ENCODE measurements at regions not wholly inside any gene's neighbourhood (a gene's known extent, or its start where the extent isn't known, plus 50 kb on each side); places are given as distances from the start of the nearest gene placed in this dataset.
"Not testable (repeated sequence)": the region's sequence is repeated elsewhere in the genome, so short reads cannot be mapped to it uniquely, and the experiment has no call there.

DNA sequence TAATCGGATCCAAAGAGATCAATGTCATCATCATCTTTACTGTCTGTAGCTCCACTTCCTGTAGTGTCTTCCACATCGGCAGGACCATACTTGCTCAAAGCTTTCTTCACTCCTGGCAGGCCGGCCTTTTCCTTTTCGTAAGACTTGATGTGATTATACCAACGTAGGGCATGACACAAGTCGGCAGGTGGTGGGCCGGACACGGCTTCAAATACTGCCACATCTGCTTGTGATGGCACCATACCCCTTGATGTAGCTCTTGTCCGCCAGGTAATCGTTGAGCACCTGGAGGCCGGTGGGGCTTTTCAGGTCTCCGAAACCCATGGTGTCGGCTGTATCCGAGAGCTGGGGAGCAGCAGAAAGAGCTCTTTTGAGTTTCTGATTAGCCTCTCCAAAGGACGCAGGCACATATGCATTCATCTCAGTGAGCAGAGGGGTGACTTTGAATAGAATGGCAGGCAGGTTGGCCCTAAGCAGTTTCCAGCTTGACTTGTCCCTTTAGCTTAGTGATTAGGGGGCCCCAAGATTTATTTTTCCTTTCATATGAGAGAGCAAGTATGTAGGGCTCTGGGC lies 106.0 kb upstream of the PODXL start:
- DNase-seq = not testable (repeated sequence)

DNA sequence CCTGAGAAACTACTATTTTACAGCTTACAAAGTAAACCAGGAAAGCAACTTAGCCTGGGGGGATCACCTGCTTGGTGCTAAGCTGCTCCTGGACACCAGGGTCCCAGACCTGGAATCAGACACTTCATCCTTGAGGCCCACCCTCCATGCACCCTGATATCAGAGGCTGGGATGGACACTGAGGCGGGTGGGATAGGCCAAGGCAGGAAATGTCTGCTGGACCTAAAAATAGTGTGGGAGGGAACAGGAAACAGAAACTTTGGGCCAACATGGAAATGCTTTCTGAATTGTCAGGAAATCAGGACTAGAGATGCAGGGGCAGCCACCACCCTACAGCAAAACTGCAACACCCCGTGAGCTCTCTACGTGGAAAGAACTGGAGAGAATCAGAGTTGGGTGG lies 101.5 kb upstream of the PODXL start:
- no peak for DNase-seq

DNA sequence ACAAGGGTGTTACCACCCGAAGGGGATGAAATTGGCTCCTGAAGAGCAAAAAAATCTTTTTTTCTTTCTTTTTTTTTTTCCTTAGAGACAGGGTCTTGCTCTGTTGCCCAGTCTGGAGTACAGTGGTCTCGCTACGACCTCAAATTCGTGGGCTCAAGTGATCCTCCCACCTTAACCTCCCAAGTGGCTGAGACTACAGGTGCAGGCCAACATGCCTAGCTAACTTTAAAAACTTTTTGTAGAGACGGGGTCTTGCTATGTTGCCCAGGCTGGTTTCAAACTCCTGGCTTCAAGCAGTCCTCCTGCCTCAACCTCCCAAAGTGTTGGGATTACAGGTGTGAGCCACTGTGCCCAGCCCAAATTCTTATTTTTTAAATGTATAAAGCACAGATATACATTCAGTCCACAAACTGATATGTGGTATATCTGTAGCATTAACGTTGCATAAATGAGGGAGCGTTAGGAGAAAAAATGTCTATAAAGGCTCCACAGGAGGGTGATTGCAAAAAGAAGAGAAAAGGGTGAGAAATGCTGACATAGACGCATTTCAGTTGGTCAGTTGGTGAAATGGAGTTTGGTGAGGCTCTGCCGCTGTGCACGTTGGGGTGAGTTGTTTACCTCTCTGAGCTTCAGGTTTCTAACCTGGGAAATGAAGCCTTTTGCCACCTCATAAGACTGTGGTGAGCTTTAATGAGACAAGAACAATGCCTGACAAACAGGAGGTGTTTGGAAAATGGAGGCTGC lies 100.7 kb upstream of the PODXL start:
- no peak for DNase-seq

DNA sequence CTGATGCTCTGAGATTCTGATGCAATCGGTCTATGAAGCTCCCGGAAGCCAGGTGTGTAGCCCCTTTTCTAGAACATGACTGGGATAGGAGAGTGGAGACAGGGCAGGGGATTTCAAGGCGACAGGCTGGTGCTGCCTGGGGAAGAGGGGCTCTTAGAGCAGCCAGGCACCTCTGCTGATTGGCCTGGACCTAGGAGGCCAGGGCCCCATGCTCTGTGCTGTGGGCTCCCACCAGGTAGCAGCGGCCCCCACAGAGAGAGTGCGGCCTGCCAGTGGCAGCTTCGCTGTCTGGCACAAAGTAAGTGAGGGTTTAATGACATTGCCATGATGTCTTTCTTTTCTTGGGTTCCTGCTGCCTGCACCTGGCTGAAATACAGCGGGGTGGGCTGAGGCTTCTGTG lies 99.4 kb upstream of the PODXL start:
- DNase-seq = no peak

DNA sequence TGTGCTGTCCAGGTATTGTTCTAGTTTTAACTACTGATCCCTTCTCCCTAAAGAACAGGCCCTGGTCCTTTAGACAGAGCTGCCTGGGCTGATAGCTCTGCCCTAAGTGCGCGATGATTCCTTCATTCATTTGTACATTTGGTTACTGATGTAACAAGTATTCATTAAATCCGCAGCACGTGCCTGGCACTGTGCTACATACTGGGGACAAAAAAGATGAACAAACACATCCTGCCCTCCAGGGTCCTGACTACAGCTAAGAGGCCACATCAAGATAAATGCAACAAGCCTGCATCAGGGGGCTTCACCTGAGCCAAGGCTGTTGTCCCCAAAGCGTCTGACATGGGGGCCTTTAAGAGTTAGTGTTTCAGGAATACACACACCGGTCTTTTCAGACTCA lies 99.0 kb upstream of the PODXL start:
- no peak for DNase-seq

DNA sequence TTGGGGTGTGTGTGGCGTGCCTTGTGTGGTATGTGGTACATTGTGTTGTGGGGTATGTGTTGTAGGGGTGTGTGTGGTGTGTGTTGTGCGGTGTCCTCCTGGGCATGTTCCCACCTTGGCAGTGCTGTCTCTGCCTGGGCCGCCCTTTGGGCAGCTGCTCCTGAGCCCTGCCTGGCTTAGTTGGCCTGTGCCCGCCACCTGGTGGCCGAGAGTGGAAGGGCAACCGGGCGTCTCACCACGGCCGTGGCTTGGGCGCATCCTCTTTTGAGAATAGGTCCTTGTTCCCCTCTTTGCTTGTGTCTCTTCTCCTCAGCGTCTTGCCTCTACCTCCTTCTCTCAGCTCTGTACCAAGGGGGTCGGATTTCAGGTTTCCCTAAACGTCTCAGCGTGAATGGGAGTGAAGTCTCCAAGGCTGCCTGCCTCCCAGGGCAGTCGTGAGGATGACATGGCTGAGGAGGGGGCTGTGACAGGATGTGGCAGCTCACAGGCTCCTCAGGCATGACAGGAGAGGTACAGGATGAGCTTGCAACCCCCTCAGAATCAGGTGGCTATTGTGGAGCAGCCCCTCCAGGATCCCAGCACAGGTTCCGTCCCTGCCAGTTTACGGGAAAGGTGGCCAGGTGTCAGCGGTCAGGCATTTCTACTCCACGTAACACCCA lies 98.4 kb upstream of the PODXL start:
- peak; percentile 84 to 94 (median 91) for DNase-seq

DNA sequence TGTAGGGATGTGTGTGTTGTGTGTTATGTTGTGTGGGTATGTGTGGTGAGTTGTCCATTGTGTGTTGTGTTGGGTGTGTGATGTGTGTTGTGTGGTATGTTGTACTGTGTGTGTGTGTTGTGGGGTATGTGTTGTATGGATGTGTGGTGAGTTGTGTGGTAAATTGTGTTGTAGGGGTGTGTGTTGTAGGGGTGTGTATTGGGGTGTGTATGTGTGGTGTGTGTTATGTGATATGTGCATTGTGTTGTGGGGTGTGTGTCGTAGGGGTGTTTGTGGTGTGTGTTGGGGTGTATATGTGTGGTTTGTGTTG lies 97.8 kb upstream of the PODXL start:
- no peak for DNase-seq

DNA sequence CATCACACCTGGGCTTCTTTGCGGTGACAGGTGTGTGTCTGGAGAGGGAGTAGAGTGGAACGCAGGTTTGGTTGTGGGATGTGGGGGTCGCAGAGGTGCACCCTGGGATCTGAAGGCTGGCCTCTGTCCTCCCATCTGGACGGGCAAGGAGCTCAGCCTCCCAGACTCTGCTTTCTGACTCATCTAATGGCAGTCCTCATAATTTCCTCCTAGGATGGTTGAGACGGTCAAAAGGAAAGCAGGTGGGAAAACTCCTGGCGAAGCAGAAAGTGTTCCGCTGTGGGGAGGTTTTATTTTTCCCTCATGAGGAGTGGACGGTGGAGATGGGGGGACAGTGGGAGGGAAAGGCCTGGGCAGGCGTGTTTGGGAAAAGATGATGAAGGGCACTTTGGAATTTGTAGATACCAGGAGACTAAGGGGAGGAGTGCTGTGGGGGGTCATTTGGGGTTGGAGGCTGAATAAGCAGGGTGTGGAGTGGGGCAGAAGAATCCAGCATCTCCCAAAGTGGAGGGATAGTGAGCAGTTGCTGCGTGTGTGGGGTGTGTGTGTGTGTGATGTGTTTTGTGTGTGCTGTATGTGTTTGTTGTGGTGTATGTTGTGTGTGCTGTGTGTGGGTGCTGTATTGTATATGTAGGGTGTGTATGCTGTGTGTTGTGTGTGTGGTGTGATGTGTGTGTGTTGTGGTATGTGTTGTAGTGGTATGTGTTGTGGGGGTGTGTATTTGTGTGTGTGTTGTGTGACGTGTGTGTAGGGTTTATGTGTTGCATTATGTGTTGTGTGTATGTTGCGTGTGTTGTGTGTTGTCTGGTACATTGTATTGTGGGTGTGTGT lies 97.2 kb upstream of the PODXL start:
- DNase-seq = no peak

DNA sequence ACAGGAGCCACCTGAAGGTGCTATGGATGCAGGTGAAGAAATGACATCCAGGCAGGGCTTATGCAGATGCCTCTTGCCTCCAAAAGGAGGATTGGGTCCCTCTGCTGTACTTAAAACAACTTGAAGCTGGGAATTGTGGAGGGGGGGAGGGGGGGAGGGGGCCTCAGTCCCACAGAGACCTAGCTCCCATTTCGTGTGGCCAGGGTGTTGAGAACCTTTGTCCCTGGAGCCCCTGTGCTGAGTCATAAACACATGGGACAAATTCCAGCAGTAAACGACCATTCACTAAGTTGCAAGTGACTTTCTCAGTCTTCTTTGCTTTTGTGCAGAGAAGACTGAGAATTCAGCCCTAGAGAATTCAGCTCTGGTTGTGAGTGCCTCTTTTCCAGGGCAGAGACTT lies 96.5 kb upstream of the PODXL start:
- DNase-seq = no peak

DNA sequence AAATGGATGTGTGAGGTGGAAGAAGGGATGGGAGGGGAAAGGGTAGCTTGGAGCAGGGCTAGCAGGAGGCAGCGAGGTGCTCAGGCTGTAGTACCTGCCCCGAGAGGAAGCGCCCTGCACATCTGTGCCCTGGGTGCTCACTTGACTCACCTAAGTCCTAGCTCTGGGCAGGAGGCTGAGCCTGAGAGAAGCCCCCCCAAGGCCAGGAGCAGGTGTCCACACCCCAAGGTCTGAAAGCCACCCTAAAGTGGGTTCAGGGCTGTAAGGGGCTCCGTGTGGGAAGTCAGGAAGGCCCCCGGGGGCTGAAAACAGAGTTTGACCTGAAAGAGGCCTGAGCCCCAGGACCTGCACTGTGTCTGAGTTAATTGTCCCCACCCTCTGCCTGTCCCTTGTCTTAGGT lies 95.8 kb upstream of the PODXL start:
- no peak for DNase-seq

DNA sequence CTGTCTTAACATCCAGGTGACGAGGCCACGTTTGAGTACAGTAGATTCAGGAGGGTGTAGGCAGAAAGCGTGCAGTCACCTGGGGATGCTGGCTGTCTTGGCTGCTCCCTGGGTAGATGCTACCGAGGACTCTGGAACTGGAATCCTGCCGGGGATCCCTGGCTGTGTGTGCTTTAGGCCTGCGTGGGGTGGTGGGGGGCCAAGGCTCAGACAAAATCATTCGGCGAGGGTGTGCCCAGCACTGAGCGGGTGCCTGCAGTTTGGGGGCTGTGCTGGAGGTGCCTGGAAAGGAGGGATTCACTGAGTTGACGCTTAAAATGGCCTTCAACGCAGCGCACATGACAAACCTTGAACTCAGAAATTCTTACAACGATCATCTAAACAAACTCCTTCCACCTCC lies 93.5 kb upstream of the PODXL start:
- no peak for DNase-seq

DNA sequence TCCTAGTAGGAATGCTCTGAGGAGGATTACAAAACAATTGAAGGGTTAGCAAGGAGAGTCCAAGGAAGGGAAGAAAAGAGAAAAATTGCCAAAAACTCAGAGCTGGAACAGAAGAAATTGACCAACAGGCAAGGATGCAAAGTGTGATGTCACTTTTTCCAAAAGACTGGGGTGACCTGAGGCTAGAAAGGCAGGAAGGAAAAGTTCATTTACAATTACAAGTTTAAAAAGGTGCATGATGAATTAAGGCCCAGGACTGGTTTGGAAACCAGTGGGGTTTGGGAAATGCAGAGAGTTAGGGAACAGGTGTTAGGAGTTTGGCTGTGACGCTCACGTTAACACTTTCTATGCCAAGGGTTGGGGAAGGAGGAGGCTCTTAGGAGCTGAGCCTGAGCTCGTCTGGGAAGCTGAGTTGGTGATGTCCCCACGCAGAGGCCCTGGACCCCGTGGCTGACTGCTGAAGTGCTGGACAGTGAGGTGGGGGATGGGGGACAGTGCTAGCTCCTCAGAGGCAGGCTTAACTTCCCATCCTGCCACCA lies 92.6 kb upstream of the PODXL start:
- DNase-seq = no peak

DNA sequence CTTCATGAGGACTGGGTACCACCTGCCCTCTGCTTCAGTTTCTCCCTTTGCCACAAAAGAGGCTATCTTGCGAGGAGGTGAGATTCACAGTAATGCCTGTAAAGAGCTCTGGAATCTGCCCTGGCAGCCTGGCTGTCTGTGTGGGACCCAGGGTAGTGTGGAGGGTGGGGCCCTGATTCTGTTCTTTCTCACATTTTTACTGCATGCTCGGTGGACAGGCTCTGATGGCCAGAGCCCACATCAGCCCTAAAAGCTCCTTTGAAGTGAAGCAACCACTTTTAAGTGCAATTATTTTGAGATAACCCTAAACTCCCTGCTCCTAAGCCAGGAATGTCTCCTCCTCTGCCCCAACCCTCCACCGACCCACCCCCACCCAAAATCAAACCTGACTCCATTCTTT lies 92.1 kb upstream of the PODXL start:
- no peak for DNase-seq

DNA sequence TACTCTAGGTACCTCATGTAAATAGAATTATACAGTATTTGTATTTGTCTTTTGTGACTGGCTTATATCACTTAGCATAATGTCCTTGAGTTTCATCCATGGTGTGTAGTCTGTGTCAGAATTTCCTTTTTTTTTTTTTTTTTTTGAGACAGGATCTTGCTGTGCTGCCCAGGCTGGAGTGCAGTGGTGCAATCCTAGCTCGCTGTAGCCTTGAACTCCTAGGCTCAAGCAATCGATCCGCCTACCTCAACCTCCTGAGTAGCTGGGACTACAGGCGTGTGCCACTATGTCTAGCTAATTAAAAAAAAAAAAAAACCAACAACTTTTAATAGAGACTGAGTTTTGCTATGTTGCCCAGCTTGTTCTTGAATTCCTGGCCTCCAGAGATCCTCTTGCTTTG lies 89.8 kb upstream of the PODXL start:
- DNase-seq = no peak

DNA sequence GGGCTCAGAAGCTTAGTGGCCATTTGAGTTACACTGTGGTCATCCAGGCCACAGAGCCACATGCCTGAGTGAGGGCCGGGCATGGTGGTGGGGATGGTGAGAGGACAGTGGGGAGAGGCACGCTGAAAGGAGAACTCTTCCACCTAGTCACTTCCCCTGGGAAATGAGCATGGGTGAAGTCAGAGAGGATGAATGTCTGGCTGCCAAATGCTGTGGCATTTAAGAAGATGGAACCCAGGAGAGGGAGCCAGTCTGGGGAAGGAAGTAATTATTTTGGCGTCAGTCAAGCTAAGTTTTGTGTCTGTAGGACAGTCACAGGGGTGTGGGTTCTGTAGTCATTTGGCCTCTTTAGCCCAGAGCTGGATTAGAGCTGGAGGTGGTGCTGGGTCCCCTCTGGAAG lies 86.0 kb upstream of the PODXL start:
- no peak for DNase-seq

DNA sequence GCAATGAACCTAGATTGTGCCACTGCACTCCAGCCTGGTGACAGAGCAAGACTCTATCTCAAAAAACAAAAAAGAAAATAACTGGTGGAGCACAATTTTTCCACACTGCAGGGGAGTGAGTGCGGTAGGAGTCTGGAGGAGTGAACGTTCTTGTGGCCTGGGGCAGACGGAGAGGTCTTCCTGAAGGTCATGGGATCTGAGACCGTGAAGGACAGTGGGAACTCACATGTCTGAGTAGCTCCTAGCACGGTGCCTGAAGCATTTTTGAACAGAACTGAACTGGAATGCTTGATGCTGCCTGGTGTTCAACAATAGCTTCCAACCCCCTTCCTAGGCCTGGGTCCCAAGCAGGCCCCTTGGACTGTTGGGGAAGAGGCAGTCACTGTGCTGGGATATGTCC lies 84.3 kb upstream of the PODXL start:
- no peak for DNase-seq

DNA sequence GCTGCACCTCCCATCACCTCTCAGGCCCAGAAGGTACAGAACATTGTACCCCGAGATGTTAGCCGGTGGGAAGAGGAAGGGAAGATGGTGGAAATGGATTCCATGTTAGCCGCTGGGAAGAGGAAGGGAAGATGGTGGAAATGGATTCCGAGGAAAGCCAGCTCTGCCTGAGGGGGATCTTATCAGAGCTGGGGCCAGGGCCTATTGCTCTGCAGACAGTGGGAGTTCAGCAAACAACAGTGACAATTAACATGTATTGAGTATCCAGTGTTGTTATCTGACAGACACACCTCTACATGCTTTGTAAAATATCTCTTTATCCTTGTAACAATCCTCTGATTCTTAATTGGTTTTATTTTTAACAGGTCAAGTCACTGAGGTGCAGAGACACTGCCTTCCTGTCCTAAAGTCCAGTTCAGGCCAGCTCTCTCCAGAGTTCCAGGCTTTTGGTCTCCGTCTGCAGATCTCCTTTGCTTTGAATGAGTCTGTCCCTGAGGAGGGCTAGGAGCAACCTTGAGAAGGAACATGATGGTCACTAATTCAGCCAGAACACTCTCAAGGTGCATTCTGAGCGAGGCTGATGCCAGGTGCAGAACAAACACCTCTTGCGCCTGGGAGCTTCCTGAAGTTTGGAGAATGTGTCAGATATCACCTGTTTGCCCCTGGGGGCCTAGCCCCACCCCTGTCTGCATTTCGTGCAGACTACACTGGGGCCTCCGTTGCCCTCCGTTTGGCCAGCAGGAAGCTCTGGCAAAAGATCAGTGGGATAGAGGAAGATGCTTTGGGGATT lies 82.4 kb upstream of the PODXL start:
- DNase-seq = no peak

DNA sequence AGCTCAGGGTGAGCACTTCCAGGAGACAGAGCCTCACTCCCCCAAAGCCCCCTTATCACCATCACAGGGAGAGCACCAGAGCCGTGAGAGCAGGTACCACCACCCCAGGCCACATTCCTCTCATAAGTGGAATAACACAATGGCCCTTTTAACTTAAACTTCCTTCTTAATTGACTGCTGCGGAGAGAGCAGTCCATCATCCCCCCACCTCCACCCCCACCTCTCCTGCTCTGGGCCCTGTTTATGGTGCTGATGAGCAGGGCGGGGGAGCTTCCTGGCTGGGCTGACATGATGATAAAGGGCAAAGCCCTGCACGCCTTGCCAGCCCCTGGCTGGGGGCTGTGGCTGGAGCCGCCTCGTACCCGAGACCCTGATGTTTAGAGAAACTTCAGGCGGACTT lies 81.4 kb upstream of the PODXL start:
- no peak for DNase-seq

DNA sequence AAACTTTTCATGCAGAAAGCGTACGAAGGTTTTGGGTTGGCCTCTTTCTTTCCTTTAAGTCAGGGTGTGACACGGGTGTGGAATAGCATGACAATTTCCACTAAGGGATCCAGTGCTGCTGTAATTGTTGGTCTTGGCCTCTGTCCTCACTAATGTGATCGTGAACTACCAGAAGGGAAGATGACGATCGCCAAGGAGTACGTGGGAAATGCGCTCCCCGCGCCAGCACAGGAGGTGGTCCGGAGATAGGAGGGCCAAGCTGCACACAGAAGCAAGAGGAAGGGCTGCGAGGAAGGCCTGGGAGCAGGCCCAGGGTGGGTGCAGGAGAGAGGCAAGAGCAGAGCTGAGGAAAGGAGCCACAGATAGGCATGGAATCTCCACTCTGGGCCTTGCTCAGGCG lies 79.7 kb upstream of the PODXL start:
- no peak for DNase-seq

DNA sequence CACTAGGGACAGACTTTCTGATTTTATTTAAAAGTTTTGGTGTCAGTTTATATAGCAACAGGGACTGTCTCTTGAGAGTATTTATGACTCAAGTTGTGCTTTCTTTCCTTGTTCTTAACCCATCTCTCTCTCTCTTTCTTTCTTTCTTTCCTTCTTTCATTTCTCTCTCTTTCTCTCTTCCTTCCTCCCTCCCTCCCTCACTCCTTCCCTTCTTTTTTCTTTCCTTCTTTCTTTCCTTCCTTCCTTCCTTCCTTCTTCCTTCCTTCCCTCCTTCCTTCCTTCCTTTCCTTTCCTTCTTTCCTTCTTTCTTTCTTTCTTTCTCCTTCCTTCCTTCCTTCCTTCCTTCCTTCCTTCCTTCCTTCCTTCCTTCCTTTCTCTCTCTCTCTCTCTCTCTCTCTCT lies 77.8 kb upstream of the PODXL start:
- DNase-seq = not testable (repeated sequence)

DNA sequence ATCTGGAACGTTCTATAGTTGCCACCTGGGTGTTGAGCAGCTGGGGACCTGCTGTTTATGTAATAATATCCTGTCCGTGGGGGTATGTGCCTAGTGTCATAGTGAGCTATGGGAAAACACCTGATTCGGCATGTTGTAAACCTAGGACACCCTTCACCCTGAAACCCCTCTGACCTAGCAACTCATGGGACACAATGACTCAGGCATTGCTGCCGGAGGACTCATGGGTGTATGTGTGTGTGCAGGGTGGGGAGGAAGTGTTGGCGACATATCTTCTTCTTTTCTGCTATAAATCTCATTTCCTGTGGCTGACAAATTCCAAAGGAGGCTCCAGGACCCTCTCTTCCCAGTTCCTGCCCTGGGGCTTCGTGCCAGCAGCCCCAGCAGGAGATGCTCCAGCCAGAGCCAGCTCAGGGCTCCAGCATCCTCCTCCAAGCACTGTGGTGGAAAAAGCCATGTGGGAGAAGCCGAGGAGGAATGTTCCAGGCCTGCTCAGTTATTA lies 77.0 kb upstream of the PODXL start:
- peak; percentile 69 to 85 (median 78) for DNase-seq

DNA sequence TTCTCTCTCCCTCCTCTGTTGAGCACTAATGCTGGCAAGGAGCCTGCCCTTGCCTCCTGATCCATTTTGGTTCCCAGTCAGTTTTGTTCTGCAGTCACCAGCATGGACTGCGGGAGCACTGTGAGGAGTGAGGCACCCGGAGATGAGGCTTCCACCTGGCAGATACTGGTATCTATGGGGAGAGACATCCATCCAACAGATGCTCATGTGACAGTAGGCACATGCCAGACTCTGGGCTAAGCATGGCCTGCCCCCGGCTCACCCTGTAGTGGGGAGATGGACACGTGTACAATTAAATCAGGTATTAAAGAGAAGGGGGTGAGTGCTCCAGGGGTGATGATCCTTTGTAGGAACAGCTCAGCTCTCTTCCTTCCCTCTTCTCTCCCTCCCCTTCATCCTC lies 74.0 kb upstream of the PODXL start:
- no peak for DNase-seq

Measured in suppressor macrophage (primary cell).